HG03025 (cell line): ENCODE measurements at regions not wholly inside any gene's neighbourhood (a gene's known extent, or its start where the extent isn't known, plus 50 kb on each side); places are given as distances from the start of the nearest gene placed in this dataset.

ENCODE experiments used
- ATAC-seq: cut with Tn5 transposase; IDR thresholded peaks from one replicate; pipeline ENCODE4 v1.9.1; 2021; ENCODE audit warnings: mild to moderate bottlenecking, moderate library complexity; ENCODE audit not compliant: unreplicated experiment, low FRiP score

- no peak for ATAC-seq
These were observed 211.8 kb upstream of the SLC14A2 start for GRCh38 chr18:45403341-45404049.

GRCh38 chr18:45408218-45408617 is 207.1 kb upstream of the SLC14A2 start:
- no peak for ATAC-seq

- ATAC-seq, result no peak
These were observed 205.3 kb upstream of the SLC14A2 start for GRCh38 chr18:45409971-45410370.

GRCh38 chr18:45412577-45412976 is 202.7 kb upstream of the SLC14A2 start:
- ATAC-seq, result no peak

DNA sequence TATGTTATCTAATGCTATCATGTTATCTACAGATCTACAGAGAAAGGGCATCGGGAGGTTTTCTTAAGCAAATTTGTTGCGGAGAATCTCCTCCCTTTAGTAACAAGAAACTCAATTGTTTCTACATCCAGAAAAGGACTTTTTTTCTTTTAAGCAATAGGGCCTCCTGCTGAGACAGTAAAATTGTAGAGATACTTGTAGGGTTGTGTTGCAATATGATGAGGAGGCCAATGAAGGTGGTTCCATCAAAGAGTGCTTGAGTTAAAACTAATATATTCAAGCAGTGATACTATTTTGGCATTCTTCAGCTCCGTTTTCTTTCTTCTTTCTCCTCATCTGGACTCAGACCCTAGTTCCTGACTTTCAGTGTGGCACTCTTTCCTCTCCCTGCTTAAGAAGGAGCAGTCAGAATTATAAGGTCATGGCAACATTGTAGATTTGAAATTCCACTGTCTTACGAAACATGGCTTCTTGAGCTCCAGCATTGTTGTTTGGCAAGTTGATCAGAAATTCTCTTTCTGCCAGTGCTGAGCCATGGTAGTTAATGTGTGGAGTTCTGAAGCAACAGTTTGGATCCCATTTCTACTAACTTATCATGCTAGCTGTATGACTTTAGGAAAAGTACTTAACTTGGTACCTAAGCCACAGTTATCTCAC is 202.0 kb upstream of the SLC14A2 start:
- ATAC-seq, result no peak

GRCh38 chr18:45415614-45416013 is 199.7 kb upstream of the SLC14A2 start:
- ATAC-seq, result no peak

- no peak for ATAC-seq
These were observed 199.1 kb upstream of the SLC14A2 start for GRCh38 chr18:45416168-45416567.

DNA sequence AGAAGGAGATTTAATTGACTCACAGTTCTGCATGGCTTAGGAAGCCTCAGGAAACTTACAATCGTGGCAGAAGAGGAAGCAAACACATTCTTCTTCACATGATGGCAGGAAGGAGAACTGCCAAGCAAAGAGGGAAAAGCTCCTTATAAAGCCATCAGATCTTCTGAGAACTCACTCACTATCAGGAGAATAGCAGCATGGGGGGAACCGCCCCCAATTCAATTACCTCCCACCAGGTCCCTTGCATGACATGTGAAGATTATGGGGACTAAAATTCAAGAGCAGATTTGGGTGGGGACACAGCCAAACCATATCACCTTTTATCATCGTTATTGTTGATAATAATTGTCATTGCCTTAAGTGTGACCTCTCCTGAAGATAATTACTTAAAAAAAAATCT is 197.9 kb upstream of the SLC14A2 start:
- ATAC-seq, result no peak

GRCh38 chr18:45423659-45424058 is 191.6 kb upstream of the SLC14A2 start:
- ATAC-seq, result no peak

GRCh38 chr18:45430041-45430440 is 185.2 kb upstream of the SLC14A2 start:
- no peak for ATAC-seq

- no peak for ATAC-seq
These were observed 179.5 kb upstream of the SLC14A2 start for GRCh38 chr18:45435810-45436209.

DNA sequence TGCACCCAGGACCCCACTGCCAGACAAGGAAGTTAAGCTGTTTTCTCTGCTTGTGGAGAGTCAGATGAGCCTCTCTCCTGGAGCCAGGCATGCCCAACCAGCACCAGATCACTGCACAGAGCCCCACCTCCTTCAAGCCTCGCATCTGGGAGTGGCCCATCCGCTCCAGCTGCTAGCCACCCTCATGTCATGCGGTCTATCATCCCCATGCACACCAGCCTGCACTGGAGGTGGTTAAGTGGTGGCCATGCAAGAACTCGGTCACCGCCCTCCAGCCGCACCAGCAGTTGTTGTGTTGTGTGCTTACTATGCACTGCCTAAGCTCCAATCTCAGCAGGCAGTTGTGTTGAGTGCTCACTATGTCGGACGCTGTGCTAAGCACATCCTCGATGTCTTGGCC is 177.9 kb upstream of the SLC14A2 start:
- no peak for ATAC-seq

DNA sequence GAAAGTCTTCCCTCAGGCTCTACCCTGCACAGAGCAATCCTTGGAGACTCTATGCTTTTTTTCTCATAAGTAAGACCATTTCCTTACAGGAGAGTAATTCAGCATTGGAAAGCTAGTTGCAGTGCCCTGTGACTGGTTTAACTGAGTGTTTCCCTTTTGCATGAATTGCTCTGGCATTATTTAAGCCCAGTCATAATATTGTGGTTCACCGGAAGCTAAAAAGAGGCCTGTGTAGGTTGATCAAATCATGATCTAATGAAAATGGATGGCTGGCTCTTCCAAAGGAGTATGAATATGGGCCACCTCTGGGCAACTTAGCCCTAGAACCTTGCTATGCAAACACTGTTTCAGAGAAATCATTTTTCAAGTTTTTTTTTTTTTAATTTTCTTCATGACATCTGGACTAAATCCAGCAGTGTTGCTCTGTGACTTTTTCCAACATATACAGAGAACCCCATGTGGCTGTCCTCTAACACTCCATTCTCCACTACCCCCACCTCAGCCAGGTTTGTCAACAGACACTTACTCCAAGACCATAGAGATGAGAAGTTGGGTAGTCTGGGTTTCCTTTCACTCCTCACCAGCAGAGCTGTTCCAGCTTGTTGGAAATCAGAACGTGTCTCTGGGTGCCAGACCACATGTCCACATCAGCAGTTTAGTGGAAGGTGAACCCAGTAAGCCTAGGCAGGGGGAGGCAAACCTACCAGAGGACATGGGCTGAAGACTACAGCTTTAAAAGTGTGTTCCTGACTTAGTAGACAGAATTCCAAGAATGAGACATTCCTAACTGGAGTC is 175.2 kb upstream of the SLC14A2 start:
- ATAC-seq, result no peak

DNA sequence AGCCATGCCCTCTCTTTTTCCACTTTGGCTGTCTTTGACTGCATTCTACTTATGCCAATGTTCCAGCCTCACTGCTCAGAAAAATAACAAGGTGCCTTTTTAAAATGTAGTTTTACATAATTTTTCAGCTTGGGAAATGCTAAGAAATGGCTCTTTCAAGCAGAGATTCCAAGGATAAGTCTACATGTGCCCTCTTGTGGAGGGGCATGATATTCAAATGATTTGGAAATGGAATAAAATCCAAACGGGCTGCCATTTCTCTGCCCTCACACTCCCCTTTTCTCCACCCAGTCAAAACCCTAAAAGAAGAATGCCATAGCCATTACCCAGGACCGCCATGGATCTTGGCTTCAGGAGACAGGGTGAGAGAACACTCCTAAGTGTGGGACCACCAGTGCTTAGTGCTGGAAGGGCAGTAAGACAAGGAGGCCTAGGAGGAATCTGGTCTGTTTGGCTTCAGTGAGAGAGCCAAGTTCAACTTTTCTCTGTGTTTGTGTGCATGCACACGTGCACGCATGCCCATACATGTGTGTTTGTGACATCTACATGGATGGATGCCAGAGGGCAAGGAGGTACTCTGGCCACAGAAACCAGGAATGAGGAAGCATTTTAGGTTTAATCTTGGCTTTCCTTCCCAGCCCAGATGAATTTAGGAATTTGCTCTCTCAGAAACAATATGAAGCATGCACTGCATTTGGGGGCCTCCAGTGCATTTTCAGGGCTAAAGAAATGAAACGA is 174.0 kb upstream of the SLC14A2 start:
- ATAC-seq, result no peak

- no peak for ATAC-seq
These were observed 171.2 kb upstream of the SLC14A2 start for GRCh38 chr18:45444040-45444439.

- ATAC-seq, result no peak
These were observed 167.7 kb upstream of the SLC14A2 start for GRCh38 chr18:45447355-45448265.

DNA sequence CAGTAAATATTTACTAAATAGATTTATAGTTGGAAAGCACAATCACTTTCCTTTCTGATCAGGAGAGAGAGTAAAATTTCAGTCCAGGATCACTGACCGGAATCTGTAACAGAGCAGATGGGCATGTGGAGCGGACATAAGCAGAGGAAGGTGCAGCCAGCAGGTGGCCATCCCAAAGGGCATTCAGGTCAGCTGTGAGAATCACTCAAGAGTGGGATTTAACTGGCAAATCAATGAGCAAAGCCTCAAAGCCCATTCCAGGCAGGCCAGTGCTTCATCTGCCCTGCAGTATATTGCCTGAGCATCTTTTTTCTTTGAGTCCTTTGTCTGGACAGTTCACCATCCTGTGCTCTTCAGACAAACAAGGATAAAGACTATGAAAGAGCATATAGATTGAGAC is 166.4 kb upstream of the SLC14A2 start:
- no peak for ATAC-seq

GRCh38 chr18:45449418-45450227 is 165.7 kb upstream of the SLC14A2 start:
- no peak for ATAC-seq
